HepG2 (cell line): ENCODE measurements at regions not wholly inside any gene's neighbourhood (a gene's known extent, or its start where the extent isn't known, plus 50 kb on each side); places are given as distances from the start of the nearest gene placed in this dataset.

Experiments
- ATAC-seq: fragments of 200-7000 bp; cut with Tn5 transposase; 3 replicates; pipeline ENCODE4 v1.9.1; 2020; ENCODE audit warnings: mild to moderate bottlenecking, moderate library complexity
- BruUV-seq: library from RNA; stranded (reverse); fragments of 400-500 nt; replicated peaks from 2 replicates; lab custom pipeline; 2021; lab: Mats Ljungman, UMichigan
- CTCF ChIA-PET: fragments of 300-600 bp; formaldehyde crosslinking; extraction: SDS; loops from one replicate; lab custom pipeline; 2021; ENCODE audit warnings: low total read pairs, inconsistent platforms, low intra/inter-chr PET ratio; lab: Yijun Ruan, JAX
- POLR2A ChIA-PET: fragments of 350-600 bp; sonication (Branson Sonifier 250); formaldehyde crosslinking; loops from one replicate; lab custom pipeline; 2020; ENCODE audit warnings: antibody characterized with exemption, inconsistent platforms; lab: Yijun Ruan, JAX
- DNase-seq: peaks from one replicate; pipeline ENCODE4 v3.0.0-alpha.2; 2015; ENCODE audit warnings: low spot score
- FAIRE-seq: peaks from 3 replicates; lab custom pipeline; 2011; peaks lifted over from hg19 to GRCh38; lab: Jason Lieb, UNC
- H2AFZ ChIP-seq: one replicate; pipeline ENCODE4 v1.6.1; 2011; ENCODE audit warnings: low read length, inconsistent platforms
- H3K27ac ChIP-seq: fragments of 300-600 bp; 3 replicates; pipeline ENCODE4 v1.8.0; 2011; ENCODE audit warnings: mixed run types, mild to moderate bottlenecking, mixed read lengths, low read length, inconsistent platforms; ENCODE audit not compliant: insufficient read depth; ENCODE audit errors: extremely low read length
- H3K27me3 ChIP-seq, 2 experiments: fragments of 200-600 bp in 1 of 2; 2 replicates in 1 of 2; 3 replicates in 1 of 2; pipeline versions ENCODE4 v1.6.0 to v1.8.0; 2011; ENCODE audit warnings: low read length in 2 of 2, mild to moderate bottlenecking in 2 of 2, moderate library complexity in 2 of 2, inconsistent platforms in 1 of 2; ENCODE audit not compliant: insufficient read depth in 2 of 2, control insufficient read depth in 1 of 2
- H3K36me3 ChIP-seq, 2 experiments: fragments of 200-600 bp in 1 of 2; replicated peaks in 1 of 2; 2 replicates in 1 of 2; 3 replicates in 1 of 2; pipeline versions ENCODE4 v1.5.1 to v1.8.0; 2011; ENCODE audit warnings: low read length in 2 of 2, inconsistent platforms in 1 of 2; ENCODE audit not compliant: insufficient read depth in 2 of 2, control insufficient read depth in 1 of 2
- H3K4me1 ChIP-seq: 2 replicates; pipeline ENCODE4 v1.5.1; 2012; ENCODE audit warnings: low read length, inconsistent platforms; ENCODE audit not compliant: insufficient read depth
- H3K4me2 ChIP-seq: 2 replicates; pipeline ENCODE4 v1.6.0; 2011; ENCODE audit warnings: low read depth, low read length, inconsistent platforms
- H3K4me3 ChIP-seq, 3 experiments: fragments of 200-600 bp in 1 of 3; sonication (generic), shearing (Covaris generic) in 1 of 3; replicated peaks in 1 of 3; 2 replicates each; pipeline ENCODE4 v1.5.1; 2011 to 2016; ENCODE audit warnings: low read length in 3 of 3, inconsistent platforms in 2 of 3, low read depth in 2 of 3, mild to moderate bottlenecking in 2 of 3, control low read depth in 1 of 3, mixed read lengths in 1 of 3; ENCODE audit not compliant: insufficient read depth in 1 of 3
- H3K79me2 ChIP-seq: one replicate; pipeline ENCODE4 v1.6.1; 2011; ENCODE audit warnings: low read length, inconsistent platforms; ENCODE audit not compliant: insufficient read depth
- H3K9ac ChIP-seq: 2 replicates; pipeline ENCODE4 v1.6.0; 2011; ENCODE audit warnings: mild to moderate bottlenecking, low read depth, low read length, inconsistent platforms; ENCODE audit not compliant: insufficient read depth
- H3K9me3 ChIP-seq: 2 replicates; pipeline ENCODE4 v1.5.1; 2012; ENCODE audit warnings: mild to moderate bottlenecking, low read length
- H4K20me1 ChIP-seq: 2 replicates; pipeline ENCODE4 v1.6.0; 2011; ENCODE audit warnings: inconsistent platforms, mild to moderate bottlenecking, low read length, moderate library complexity; ENCODE audit not compliant: insufficient read depth
- ELF1 ChIP-seq: sonication (generic); formaldehyde crosslinking; IDR thresholded peaks from 2 replicates; pipeline ENCODE4 v1.4.0; 2020; ENCODE audit warnings: missing genetic modification reagents
- KAT8 ChIP-seq: IDR thresholded peaks from 2 replicates; pipeline ENCODE4 v1.6.1; 2016; ENCODE audit warnings: missing genetic modification reagents, missing compliant biosample characterization
- KMT2A ChIP-seq: sonication (generic); formaldehyde crosslinking; IDR thresholded peaks from 2 replicates; pipeline ENCODE4 v1.4.0; 2020; ENCODE audit warnings: missing genetic modification reagents
- MLX ChIP-seq: IDR thresholded peaks from 2 replicates; pipeline ENCODE4 v1.6.1; 2016
- TRIM22 ChIP-seq: fragments of 450-650 bp; IDR thresholded peaks from 2 replicates; pipeline ENCODE4 v1.6.1; 2017
- UBTF ChIP-seq: sonication (generic); formaldehyde crosslinking; IDR thresholded peaks from 2 replicates; pipeline ENCODE4 v1.4.0; 2020; ENCODE audit warnings: mild to moderate bottlenecking, missing genetic modification reagents
- ZNF546 ChIP-seq: sonication (generic); formaldehyde crosslinking; conservative IDR thresholded peaks from 2 replicates; pipeline ENCODE4 v1.8.1; 2023; ENCODE audit warnings: mild to moderate bottlenecking, missing genetic modification reagents
- ZNF549 ChIP-seq: sonication (generic); formaldehyde crosslinking; IDR thresholded peaks from 2 replicates; pipeline ENCODE4 v1.5.0; 2020; ENCODE audit warnings: missing genetic modification reagents
- in situ Hi-C: cut with HindIII; loops from 2 replicates; pipeline ENCODE4 v1.10.0; 2017; ENCODE audit warnings: low pct_unique_long_range_greater_than_20kb; ENCODE audit not compliant: extremely low pct_ligation_motif_present
- intact Hi-C: fragments of 100-400 bp; cut with micrococcal nuclease; formaldehyde crosslinking; loops from one replicate; pipeline ENCODE4 v1.10.0; 2022; ENCODE audit not compliant: unreplicated experiment

GRCh38 chr7:146028251-146028750 is 88.3 kb upstream of the CNTNAP2 start (continued):
- TF ChIP-seq ELF1 (CRISPR knock-in tag) = no peak

GRCh38 chr7:146027243-146027642 is 89.4 kb upstream of the CNTNAP2 start:
- Histone ChIP-seq H3K9ac (no peak overlapping the region), H2AFZ (no peak overlapping the region), H3K27me3 (no peaks in the 10 kb centered on the region), H3K4me1 (no peaks in the 10 kb centered on the region), H3K4me3 (no peak overlapping the region)
- CTCF ChIA-PET = no interaction called here
- ATAC-seq = no peak
- TF ChIP-seq KMT2A (CRISPR knock-in tag) (no peak), KAT8 (no peak), TRIM22 (no peak), UBTF (CRISPR knock-in tag) (no peak), MLX (CRISPR knock-in tag) (no peak), ZNF546 (CRISPR knock-in tag) (no peak), ZNF549 (CRISPR knock-in tag) (no peak)
- TF ChIP-seq, all 625 proteins: peak for 0
- Histone ChIP-seq H3K27ac (no peak overlapping the region), H3K79me2 (no peaks in the 10 kb centered on the region), H3K36me3 (no peaks in the 10 kb centered on the region), H4K20me1 (no peaks in the 10 kb centered on the region), H3K4me2 (no peak overlapping the region), H3K9me3 (peaks cover 67% of the 10 kb centered on the region)
- FAIRE-seq = no peak
- intact Hi-C loops (no loop called here), in situ Hi-C loops (no loop called here)
- BruUV-seq = no TSS peak
- DNase-seq = no peak
- POLR2A ChIA-PET = no interaction called here
